ENCODE measurements at regions not wholly inside any gene's neighbourhood (a gene's known extent, or its start where the extent isn't known, plus 50 kb on each side); places are given as distances from the start of the nearest gene placed in this dataset.
"Not testable (repeated sequence)": the region's sequence is repeated elsewhere in the genome, so short reads cannot be mapped to it uniquely, and the experiment has no call there.

DNA sequence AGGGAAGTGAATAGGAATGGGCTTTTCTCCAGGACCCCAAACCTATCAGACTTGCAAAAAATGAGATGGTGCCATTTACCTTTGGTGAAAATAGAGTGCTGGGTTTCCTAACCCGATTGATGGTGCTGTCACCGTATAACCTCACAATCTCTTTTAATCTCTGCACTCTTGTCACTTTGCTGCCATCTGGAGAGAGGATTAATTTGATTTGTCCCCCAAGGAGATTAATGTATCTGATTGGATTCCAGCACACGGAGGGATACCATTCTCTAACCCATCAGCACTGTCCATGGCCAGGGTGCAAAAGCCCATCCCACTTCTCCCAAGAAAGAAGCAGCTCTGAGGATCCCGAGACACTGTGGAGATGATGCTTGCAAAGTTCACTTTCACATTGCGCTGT is 86.3 kb upstream of the NFE2L3 start:
- no peak for DNase-seq

DNA sequence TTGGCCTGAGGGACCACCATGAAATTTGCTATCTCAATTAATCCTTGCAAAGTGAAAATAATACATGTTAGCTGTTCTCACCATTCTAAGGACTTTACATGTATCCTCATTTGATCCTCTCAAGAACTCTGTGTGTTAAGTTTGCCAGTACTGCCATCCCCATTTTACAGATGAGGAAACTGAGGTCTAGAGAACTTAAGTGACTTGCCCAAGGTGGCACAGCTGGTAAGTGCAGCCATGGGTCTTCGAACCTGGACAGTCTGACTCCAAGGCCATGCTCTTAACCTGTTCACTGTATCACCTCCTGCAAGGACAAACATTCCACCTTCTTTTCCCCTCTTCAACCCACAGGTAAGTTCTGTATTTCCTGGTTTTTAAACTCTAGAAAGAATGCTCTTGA is 85.3 kb upstream of the NFE2L3 start:
- no peak for DNase-seq

DNA sequence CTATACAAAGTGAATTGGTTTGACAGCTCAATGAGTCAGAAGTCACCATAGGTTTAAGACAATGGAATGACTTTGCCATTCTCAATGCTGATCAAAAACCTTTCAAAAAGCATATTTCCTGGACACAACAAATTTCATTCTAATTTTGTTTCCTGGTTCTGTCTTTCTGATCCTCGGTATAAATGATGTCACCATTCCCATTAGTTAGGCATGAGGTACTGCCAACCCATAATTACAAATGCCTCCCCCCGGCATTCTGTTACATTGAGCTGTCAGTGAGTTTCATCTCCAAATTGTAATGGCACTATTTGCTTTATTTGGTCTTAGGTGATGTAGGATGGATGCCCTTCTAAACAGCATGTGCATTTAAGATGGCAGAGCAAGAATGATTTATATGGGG is 81.7 kb upstream of the NFE2L3 start:
- no peak for DNase-seq

DNA sequence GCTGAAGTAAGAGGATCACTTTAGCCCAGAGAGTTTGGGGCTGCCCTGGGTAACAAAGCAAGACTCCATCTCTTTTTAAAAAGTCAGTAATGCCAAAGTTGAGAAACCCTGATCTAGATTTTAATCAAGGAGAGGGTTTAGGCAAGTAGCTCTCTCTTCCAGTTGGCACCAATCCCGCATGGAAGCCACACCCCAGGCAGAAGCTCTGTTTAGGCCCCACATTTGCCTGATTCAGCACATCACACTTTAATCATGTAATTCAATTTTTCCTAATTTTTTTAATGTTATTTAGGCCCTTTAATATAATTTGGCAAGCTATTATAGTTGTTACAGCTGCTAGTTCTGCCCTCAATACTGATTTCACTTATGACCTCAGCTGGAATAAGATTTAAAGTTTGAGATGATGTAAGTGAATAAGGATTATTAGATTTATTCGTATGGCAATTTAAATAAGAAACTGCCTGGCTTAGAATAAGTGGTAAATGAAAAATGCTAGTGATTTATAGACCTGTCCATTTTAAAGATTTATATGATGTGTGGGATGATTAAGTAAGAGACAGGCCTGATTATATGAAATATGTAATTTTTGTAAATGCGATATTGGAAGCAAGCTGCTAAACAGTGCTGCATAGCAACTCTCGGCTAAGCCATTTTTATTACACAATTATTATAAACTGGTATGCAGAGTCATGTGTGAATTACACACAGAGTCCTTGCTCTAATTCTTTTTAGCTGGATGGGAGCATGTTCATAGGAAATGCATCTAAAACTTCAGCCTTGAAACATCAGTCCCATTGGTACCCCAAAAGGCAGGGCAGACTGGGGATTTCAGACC is 80.2 kb upstream of the NFE2L3 start:
- no peak for DNase-seq

DNA sequence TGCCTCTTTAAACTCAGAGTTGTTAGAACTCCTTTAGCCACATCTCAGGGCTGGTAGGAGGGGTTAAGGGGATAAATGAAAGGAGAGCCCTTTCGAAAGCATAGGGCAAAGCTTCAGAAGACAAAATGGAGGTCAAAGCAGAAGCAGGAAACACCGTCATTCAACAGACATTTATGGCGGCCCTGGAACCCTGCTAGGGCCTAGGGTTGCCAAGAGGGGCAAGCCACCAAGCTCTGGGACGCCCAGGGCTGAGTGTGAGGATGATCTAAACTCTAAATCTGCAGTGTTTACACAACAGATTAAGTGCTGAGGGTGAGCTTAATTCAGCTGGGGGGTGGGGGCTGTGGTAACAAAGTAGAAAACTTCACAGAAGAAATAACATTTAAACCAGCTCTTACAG is 79.0 kb upstream of the NFE2L3 start:
- DNase-seq: no peak

DNA sequence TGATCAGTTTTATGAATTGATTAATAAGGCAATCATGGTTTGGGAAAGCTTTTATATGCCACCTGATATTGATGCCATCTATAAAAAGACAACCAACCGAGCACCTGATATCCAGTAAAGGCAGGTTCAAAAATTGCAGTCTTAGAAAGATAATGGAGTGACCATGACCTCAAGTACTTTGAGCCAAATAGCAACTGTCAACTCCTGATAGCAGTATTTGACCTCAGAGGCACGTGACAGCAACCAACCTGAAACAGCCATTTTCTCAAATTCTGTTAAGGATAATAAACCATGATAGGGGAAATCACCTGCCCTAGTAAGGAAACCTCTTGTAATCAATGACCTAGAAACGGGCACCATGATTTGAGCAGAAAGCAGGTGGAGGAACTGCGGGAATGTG is 77.1 kb upstream of the NFE2L3 start:
- DNase-seq: no peak

DNA sequence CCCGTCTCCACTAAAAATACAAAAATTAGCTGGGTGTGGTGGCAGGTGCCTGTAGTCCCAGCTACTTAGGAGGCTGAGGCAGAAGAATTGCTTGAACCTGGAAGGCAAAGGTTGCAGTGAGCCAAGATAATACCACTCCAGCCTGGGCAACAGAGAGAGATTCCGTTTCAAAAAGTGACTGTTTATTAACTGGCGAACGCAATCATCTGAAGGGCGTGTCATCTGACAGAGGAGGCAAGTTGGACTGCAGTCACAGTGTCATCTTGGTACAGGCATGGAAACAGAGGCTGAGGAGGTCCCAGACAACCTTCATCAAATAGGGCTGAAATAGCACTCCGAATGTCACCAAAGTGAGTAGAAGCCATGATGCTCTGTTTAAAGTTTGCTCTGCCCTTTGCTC is 75.3 kb upstream of the NFE2L3 start:
- DNase-seq: no peak

DNA sequence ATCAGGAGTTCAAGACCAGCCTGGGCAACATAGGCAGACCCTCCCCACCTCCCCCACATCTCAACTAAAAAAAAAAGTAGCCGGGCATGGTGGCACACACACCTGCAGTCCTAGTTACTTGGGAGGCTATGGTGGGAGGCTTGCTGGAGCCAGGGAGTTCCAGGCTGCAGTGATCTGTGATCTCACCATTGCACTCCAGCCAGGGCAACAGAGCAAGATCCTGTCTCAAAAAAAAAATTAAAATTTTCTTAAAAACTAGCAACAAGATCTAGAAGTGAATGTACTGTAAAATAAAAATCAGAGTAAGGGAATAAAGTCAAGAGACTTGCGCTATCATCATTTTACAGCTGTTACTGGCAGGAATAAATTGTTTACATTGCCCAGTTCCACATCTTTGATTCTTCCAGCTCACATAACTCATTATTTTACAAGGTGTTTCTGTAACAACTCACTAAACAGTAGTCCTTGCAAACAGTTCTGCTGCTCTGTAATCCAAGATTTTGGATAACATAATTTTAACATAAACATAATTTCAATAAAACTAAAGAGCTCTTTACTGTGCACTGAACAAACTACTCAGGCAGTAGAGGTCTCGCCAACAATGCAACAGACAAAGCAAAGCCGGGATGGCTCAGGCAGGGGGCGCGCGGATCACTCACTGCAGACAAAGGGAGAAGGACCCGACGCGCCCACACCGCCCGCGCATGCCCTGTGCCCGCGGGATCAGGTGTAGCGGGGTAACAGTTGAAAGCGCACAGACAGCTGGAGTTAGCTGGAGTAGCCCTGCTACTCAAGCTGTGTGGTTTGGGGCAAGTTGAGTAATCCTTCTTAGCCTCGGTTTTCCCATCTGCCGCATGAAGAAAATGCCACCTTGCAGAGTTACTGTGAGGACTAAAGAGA is 73.3 kb upstream of the NFE2L3 start:
- DNase-seq: peak; percentile 38

DNA sequence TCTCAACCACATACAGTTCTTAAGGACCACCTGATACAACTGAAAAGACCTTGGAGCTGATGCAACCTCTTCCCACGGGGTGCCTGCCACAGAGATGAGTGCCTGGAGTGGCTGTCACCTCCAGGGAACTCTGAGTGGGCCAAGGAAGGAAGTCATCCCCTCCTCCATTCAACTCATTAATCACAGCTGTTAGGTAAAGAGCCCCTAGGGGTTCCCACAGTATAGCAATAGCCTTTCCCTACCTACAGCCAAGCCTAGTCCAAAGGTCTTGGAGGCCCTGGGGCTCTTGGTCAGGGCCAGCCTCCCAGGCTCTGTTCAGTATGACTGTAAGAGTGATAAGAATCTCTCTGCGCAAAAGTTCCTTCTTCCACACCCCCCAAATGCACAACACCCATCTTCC is 70.4 kb upstream of the NFE2L3 start:
- no peak for DNase-seq

DNA sequence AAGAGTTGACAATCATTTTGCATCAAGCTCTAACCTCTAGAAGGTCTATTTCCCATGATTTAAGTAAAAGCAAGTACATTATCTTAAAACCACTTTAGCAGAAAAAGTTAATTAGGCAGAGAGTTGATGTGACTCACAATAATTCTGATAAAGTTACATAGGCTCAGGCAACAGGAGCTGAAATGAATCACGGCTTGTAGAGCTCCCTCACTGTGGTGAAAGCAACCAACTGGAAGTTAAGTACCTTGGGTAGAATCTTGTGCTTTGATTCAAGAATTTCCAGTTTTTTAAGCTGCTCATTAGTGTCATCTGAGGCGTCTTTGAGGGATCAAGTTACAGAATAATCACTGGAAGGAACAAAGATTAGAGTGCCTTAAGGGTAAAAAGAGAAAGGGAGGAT is 68.9 kb upstream of the NFE2L3 start:
- no peak for DNase-seq

DNA sequence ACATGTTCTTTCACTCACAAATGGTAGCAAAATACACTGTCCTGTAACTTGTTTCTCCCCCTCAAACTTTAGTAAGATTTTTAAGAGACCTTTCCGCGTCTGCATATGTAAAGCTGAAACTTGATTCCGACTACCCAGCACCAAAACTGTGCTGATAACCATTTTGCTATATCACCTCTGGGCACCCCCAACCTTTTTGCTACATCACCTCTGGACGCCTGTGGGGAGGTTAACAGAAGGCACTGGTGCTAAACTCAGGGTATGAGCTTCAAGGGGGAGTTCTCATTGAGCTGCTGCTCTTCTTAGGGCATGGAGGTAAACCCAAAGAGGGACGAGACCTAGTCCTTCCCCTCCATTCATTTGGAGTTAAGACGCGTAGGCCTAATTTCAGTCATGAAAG is 67.6 kb upstream of the NFE2L3 start:
- no peak for DNase-seq

DNA sequence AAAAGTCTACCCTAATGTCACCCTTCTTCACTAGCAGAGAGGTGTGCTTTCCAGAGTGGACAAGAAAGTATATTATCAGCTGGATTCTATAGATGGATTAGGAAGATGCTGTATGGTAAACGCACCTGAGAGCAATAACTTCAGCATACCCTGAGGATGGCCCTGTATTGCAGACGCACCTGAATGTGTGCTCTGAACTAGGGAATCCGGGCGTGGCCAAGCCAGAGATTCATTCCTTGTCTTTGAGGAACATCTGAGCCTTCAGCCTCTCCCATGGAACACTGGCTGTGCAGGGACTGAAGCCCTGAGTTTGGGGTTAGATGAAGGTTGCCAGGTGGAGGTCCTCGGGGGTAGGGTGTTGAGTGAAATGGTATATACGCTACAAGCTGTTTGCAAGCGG is 66.2 kb upstream of the NFE2L3 start:
- no peak for DNase-seq

DNA sequence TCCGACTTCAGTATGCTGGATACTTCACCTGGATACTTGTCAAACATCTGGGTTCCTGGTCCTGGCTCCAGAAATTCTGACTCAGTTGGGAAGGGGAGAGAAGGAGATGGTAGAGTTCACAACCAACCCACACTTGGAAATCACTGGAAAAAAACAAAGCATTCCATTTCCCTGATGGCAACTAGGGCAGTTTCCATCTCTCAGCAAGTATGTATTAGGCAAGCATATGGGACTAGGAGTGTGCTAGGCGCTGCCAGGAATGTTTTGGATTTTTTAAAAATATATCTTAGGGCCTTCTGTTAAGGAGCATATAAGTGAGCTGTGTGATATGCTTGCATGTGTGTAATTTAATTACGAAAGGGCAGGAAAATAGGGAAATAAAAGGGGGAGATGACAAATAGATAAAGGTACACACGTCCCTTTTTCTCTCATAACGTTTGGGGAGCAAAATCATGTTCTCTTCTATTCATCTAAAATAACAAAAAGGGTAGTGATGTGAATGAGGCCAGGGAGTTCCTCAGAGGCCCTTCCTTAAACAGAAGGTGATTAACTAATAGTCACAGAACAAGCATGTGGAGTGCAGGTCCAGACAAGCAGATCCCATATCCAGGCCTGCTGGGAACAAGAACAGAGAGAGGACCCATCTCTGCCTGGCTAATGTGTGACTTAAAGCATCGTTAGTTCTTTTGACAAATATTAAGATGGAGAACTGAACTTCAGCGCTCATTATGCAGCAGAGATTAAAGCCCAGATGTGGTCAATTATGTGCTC is 64.5 kb upstream of the NFE2L3 start:
- no peak for DNase-seq

DNA sequence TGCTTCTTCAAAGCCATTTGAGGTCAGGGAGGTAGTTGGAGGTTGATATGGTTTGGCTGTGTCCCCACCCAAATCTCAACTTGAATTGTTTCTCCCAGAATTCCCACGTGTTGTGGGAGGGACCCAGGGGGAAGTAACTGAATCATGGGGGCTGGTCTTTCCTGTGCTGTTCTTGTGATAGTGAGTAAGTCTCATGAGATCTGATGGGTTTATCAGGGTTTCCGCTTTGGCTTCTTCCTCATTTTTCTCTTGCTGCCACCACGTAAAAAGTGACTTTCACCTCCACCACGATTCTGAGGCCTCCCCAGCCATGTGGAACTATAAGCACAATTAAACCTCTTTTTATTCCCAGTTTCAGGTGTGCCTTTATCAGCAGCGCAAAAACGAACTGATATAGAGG is 62.5 kb upstream of the NFE2L3 start:
- DNase-seq: not testable (repeated sequence)

DNA sequence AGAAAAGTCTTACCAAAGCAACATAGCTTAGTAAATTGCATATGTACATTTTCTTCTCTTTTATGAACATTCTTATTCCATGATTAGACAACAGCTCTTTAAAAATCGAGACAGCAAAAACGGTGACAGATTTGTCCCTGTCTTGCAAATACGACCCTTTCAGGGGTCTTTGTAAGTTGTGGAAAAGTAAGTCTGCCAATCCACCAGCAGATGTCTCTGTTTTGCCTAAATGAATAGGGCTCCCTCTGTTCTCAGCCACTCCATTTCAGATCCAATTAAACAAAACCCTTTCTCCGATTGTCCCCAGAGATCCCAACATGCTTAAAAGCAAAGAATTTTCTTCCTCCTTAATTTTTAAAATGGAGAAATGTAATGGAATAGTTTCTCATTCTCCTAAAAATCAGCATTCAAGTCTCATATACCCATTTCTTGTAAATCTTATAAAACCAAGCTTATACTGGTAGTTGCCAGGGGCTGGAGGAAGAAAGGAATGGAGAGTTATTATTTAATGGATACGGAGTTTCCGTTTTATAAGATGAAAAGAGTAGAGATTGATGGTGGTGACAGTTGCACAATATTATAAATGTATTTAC is 61.0 kb upstream of the NFE2L3 start:
- DNase-seq: peak; percentile 46

DNA sequence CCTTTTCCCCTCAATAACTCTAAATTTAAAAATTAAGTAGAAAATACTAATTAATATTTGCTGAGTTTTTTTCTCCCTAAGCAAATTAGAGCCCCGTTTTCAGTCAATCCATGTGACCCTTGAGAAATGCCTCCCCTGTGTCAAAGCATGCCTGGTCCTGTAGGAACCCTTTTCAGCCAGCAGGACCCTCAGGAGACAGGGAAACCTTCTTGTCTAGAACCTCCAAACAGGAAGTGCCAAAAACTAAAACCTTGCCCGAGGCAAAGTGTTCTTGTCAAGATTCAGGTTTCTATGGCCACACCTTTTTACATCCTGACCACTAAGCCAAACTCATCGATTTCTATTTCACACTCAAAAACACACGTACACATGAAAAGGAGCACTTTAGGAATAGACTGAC is 60.1 kb upstream of the NFE2L3 start:
- peak; percentile 6 for DNase-seq

DNA sequence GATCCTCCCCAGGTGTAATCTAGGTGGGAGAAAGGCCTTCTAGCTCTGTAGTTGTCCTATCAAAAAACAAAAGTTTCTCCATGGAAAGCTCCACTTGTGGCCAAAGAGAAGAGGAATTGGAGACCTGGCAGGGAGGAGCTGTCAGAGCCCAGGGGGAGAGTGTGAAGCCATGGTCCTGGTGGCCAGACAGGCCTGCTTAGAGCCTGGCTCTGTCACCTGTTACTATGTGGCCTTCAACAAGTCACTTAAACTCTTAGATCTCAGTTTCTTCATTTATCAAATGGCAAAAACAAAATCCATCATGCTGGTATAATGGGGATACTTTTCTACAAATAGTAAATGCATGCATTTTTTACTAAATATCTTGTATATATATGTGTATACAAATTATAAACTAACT is 59.0 kb upstream of the NFE2L3 start:
- no peak for DNase-seq

DNA sequence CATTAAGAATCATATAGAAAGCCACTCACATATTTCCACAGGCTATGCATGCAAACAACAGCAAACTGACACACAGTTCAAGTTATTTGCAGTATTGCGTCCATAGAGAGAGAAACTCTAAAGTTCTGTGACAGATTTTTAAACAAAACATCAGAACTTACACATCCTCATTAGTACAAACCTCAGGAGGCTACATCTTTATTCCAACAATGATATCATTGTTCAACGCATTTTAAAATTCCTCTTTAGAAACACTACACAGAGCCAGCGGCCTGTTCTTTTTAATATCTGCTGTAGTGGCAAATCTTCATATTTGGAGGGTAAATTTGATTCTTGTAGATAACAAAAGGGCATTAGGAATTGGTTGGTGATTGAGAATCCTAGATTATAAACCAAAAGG is 55.9 kb upstream of the NFE2L3 start:
- DNase-seq: no peak

DNA sequence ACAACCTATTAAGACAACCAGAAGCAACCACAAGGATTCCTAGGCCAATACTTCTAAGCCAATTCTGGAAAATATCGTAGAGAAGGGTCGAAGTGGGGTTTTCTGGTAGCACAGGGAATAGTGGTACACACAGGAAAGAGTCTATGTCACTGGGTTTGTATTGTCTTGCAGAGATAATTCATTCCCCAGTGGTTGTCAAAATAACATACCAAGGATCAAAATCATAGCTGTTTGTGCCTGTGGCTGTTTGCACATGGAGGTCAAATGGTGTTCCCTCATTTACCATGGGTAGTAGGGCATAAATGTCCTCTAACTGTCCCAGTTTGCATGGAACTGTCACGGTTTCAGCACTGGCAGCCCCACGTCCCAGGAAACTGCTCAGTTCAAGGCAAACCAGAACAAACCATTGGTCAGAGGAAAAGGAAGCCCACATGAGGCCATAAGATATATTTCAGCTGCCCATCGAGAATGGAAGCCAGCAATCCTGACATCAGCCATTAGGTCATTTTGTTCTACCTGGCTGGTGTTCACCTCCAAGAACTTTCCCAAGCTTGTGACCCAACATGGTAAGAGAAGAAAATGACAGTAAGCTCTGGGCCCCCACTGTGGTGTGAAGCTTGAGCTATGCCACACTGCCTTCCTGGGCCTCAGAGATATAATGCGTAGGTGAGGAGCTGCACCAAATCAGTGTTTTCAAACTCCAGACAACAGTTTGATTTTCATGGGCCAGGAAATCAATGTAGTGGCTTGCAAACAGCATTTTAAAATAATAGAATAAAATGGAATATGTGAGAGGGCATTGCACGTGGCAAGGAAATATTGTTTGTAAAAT is 53.9 kb upstream of the NFE2L3 start:
- peak; percentile 5 for DNase-seq

DNA sequence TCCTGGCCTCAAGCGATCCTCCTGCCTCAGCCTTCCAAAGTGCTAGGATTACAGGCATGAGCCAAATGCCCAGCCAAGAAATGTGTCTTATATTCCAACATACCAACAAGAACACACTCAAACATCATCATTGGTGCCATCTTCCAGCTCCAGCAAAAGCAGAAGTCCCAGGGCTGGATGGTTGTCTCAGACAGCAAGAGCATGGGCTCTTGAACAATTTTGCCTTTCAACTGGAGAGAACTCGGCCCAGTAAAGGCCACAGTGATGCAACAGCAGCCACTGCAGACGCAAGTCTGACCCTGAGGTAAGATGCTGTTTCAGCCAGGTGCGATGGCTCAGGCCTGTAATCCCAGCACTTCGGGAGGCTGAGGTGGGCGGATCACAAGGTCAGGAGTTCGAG is 52.8 kb upstream of the NFE2L3 start:
- DNase-seq: no peak

DNA sequence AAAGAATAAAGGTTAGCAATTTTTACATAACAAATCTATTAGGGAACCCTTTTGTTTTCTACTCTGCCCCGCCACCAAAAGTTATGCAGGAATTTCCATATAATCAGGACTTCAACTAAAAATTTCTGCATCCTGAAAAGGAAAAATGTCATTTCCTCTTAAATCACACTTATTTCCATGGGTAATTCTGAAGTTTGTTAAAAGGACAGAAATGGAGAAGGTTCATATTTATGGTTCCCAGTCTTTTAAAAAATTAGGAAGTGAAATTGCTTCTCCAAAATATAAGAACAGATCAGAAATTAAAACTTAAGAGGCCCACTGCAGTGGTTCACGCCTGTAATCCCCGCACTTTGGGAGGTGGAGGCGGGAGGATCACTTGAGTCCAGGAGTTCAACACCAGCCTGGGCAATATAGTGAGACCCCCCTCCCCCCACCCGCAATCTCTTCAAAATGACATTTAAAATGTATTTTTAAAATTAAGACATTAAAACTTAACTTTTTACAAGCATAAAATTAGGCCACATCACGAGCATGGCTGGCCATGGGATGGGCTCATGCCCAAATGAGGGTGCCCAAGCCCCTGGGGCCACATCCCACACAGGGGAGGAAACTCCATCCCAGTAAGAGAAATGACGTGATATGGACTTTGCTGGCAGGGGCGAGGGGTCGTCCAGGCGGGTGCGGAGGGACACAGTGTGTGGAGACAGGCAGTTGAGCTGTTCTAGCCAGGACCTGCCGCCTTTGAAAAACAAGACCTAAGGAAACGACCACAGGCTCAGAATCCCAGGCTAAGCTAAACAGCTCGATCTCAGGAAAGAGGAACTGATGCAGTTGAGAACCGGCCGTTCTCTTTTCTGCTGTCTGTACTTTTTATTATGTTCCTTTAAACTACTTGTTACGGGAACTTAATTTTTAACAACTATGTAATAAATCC is 51.3 kb upstream of the NFE2L3 start:
- DNase-seq: no peak

All from EL (cell line).